Right atrium auricular region (tissue), 2 donors: ENCODE measurements at regions not wholly inside any gene's neighbourhood (a gene's known extent, or its start where the extent isn't known, plus 50 kb on each side); places are given as distances from the start of the nearest gene placed in this dataset.

Source experiments
- DNase-seq: peaks from one replicate; pipeline ENCODE4 v3.0.0-alpha.2; 2019; ENCODE audit warnings: low spot score
- H3K27ac ChIP-seq, 2 donors: fragments of 200-600 bp; sonication (generic); 1 replicate in 1 of 2; 2 replicates in 1 of 2; pipeline ENCODE4 v1.5.1; 2016 to 2019
- H3K27me3 ChIP-seq, 2 donors: fragments of 200-600 bp; sonication (generic); one replicate each; pipeline versions ENCODE4 v1.5.1 to v1.6.0; 2017 to 2019
- H3K36me3 ChIP-seq: fragments of 200-600 bp; sonication (generic); one replicate; pipeline ENCODE4 v1.5.1; 2016
- H3K4me1 ChIP-seq, 2 donors: fragments of 200-600 bp; sonication (generic); one replicate each; pipeline versions ENCODE4 v1.5.1 to v1.6.0; 2017 to 2019
- H3K4me3 ChIP-seq, 2 donors: fragments of 200-600 bp; sonication (generic); 1 replicate in 1 of 2; 2 replicates in 1 of 2; pipeline ENCODE4 v1.5.1; 2017 to 2019; ENCODE audit warnings: mild to moderate bottlenecking in 1 of 2, moderate library complexity in 1 of 2
- H3K9me3 ChIP-seq, 2 donors: fragments of 200-600 bp; sonication (generic); one replicate each; pipeline ENCODE4 v1.5.1; 2019
- CTCF ChIP-seq, 2 donors: fragments of 200-600 bp; sonication (generic); IDR thresholded peaks; one replicate each; pipeline ENCODE4 v1.5.1; 2019; ENCODE audit warnings: antibody characterized with exemption in 2 of 2

DNA sequence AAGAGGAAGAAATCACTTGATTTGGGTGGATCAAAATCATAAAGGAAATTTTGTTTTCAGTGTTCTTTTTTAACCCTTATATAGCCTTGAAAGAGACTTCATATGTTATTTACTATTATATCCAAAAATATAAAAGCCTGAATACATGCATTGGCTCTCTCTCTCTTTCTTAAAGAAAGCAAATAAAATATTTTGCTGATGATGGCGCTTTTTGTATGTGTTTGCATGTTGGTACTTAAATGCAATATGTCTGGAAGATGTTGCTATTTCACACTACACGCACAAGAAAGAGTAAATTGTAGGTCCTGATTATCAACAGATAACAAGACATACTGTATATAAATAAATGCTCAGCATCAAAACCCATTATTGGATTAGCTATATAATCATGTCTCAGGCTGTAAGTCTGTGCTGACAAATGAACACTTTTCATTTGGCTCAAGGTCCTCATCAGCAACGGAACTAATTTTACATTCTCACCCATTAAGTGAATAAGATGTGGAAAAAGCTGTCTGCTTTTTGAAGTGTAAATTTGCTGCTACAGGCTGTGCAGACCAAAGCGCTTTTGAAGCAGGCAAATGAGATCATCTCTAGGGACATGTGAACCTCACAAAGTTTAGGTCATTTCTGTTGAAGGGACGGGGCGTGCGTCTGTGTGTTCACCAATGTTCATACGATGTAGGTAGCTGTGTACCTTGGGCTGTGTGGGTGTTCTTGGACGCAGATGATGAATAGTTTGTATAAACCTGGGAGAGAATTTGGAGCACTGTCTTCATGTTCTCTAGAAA is 122.4 kb upstream of the LMO4 start:
- no peaks in the 10 kb centered on the region for H3K4me1 ChIP-seq
- no peak for TF ChIP-seq CTCF (IDR thresholded peaks at IDR 0.05)
- H3K4me3 ChIP-seq: no peak overlapping the region
- DNase-seq: no peak
- H3K27me3 ChIP-seq: no peaks in the 10 kb centered on the region
- H3K27ac ChIP-seq: no peak overlapping the region
- no peaks in the 10 kb centered on the region for H3K36me3 ChIP-seq
- no peaks in the 10 kb centered on the region for H3K9me3 ChIP-seq

DNA sequence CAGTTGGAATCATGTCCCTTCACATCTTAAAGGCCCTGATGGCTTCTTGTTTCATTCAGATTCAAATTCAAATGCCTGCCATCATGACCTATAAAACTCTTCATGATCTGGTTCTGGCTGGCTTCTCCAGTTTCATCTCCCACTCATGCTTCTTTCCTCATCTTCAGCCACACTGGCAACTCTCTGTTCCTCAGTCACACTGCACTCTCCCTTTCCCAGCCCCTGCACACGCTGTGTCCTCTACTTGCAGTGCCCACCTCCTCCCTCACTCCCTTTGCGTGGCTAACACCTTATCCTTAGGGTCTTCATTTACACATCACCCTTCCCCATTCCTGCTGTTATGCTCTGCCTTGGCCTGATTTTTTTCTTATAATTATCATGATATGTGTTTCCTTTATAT is 120.6 kb upstream of the LMO4 start:
- Histone ChIP-seq H3K27me3 (no peaks in the 10 kb centered on the region), H3K27ac (no peak overlapping the region), H3K36me3 (no peaks in the 10 kb centered on the region), H3K9me3 (no peaks in the 10 kb centered on the region), H3K4me3 (no peak overlapping the region), H3K4me1 (no peaks in the 10 kb centered on the region)
- DNase-seq: no peak
- no peak for TF ChIP-seq CTCF (IDR thresholded peaks at IDR 0.05)

DNA sequence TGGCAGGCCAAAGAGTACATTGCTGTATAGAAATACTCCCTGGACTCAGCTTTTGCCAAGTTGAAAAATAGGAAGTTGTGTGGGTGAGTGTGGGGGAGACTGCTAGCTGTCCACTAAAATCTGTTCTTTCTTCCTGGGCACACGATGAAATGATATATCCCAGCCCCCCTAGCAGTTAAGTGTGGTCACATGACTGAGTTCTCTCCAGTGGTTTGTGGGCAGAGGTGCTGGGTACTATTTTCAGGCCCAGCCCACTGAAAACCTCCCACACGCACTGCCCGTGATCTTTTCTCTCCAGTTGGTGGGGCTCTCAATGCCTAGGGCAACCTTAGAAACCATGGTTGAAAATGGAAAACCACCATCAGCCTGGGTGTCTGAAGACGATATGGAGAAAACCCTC is 119.7 kb upstream of the LMO4 start:
- Histone ChIP-seq H3K27ac (no peak overlapping the region), H3K9me3 (no peaks in the 10 kb centered on the region), H3K4me3 (no peak overlapping the region), H3K27me3 (no peaks in the 10 kb centered on the region), H3K36me3 (no peaks in the 10 kb centered on the region), H3K4me1 (no peaks in the 10 kb centered on the region)
- DNase-seq: no peak
- no peak for TF ChIP-seq CTCF (IDR thresholded peaks at IDR 0.05)

DNA sequence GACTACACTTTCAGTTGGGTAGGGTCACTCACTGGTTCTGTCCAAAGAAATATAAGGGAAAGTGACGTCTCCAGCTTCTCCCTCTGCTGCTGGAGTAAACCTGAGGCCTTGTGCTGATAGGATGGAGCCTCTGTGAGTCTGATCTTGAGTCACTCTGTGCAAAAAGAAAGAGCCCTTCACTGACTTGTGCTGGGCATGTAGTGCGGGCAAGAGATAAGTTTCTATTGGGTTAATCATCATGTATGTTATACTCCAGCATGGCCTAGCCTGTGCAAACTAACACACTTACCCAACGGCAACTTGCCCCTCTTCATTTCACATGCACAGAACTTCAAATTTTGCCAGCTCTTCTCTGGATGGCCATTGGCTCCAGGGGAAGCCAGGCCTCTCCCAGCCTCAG is 118.5 kb upstream of the LMO4 start:
- Histone ChIP-seq H3K27ac (no peak overlapping the region), H3K27me3 (no peaks in the 10 kb centered on the region), H3K36me3 (no peaks in the 10 kb centered on the region), H3K4me3 (no peak overlapping the region), H3K4me1 (no peaks in the 10 kb centered on the region), H3K9me3 (peaks cover 0 to 3% of the 10 kb centered on the region in 2 donors)
- TF ChIP-seq CTCF (IDR thresholded peaks at IDR 0.05): no peak
- no peak for DNase-seq

DNA sequence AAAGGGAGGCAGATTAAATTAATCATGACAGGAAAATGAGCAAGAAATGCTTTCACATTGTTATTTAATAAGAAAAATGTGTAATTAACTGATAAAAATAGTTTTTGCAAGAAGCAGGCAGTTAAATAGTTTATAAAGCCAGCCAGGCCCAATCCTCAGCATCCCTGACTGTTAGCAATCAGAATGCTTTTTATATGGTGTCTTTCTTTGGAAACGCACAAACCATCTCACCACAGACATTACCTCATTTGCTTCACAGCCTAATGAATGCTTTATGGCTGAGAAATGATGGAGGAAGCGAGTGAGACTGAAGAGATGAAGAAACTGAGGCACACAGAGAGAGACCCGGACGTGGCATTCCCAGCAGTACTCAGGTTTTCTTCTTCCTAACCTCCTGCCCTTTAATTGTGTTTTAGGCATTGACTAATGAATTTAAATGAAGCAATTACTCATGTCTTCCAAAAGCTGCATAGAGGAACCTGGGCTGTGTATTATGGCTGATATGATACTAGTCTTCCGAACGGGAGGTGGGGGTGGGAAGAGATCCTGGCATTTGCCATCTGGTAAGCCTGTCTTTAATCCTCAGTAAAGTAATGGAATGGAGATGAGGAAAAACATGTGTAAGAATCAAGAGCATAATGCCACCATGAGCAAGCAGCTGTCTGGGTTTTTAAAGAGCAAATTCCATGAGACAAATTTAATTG is 116.1 kb upstream of the LMO4 start:
- no peak for DNase-seq
- H3K27ac ChIP-seq: no peak overlapping the region

More for the DNA sequence above, 116.1 kb upstream of the LMO4 start:
- Histone ChIP-seq H3K4me3 (no peak overlapping the region), H3K36me3 (no peaks in the 10 kb centered on the region), H3K4me1 (no peaks in the 10 kb centered on the region), H3K27me3 (no peaks in the 10 kb centered on the region), H3K9me3 (peaks cover 0 to 14% of the 10 kb centered on the region in 2 donors)
- TF ChIP-seq CTCF (IDR thresholded peaks at IDR 0.05): no peak
